Endodermal cell (in vitro differentiated cells): ENCODE measurements at regions not wholly inside any gene's neighbourhood (a gene's known extent, or its start where the extent isn't known, plus 50 kb on each side); places are given as distances from the start of the nearest gene placed in this dataset.

ENCODE experiments used
- DNase-seq: peaks from one replicate; pipeline ENCODE4 v3.0.0-alpha.2; 2017
- H3K27ac ChIP-seq: 2 replicates; pipeline ENCODE4 v1.5.1; 2013; ENCODE audit warnings: mild to moderate bottlenecking, low read depth, low read length, moderate library complexity
- H3K27me3 ChIP-seq: 2 replicates; pipeline ENCODE4 v1.6.1; 2013; ENCODE audit warnings: mild to moderate bottlenecking, low read length, moderate library complexity; ENCODE audit not compliant: insufficient read depth, control insufficient read depth, poor library complexity, severe bottlenecking
- H3K36me3 ChIP-seq: 2 replicates; pipeline ENCODE4 v1.7.0; 2013; ENCODE audit warnings: mild to moderate bottlenecking, low read length, moderate library complexity; ENCODE audit not compliant: control insufficient read depth, insufficient read depth
- H3K4me1 ChIP-seq: one replicate; pipeline ENCODE4 v1.7.0; 2013; ENCODE audit warnings: low read length; ENCODE audit not compliant: control insufficient read depth, insufficient read depth
- H3K4me3 ChIP-seq: 2 replicates; pipeline ENCODE4 v1.5.1; 2013; ENCODE audit warnings: mild to moderate bottlenecking, low read length, moderate library complexity
- H3K9ac ChIP-seq: 2 replicates; pipeline ENCODE4 v1.6.1; 2013; ENCODE audit warnings: mild to moderate bottlenecking, low read length, moderate library complexity; ENCODE audit not compliant: poor library complexity, severe bottlenecking; ENCODE audit errors: extremely low read depth
- H3K9me3 ChIP-seq: 2 replicates; pipeline ENCODE4 v1.6.1; 2013; ENCODE audit warnings: mild to moderate bottlenecking, low read length, moderate library complexity; ENCODE audit not compliant: control insufficient read depth
- H3K27ac Mint-ChIP-seq: 2 replicates; pipeline ENCODE4 v1.8.0; 2020; ENCODE audit warnings: mixed read lengths
- H3K27me3 Mint-ChIP-seq: 2 replicates; pipeline ENCODE4 v1.8.0; 2021; ENCODE audit warnings: mild to moderate bottlenecking, mixed read lengths; ENCODE audit not compliant: insufficient read depth
- H3K36me3 Mint-ChIP-seq: 2 replicates; pipeline ENCODE4 v1.8.0; 2020; ENCODE audit warnings: low read depth, mixed read lengths
- H3K4me1 Mint-ChIP-seq: 2 replicates; pipeline ENCODE4 v1.8.0; 2020; ENCODE audit warnings: mixed read lengths
- H3K4me3 Mint-ChIP-seq: 2 replicates; pipeline ENCODE4 v1.8.0; 2020; ENCODE audit warnings: mild to moderate bottlenecking, moderate library complexity, mixed read lengths
- H3K9me3 Mint-ChIP-seq: 2 replicates; pipeline ENCODE4 v1.8.0; 2020; ENCODE audit warnings: mild to moderate bottlenecking, mixed read lengths
- WGBS, 2 experiments: methylation state at CpG; one replicate each; pipeline versions ENCODE4 v1.1.5 to v1.1.7; 2013; ENCODE audit warnings: missing lambda C conversion rate in 2 of 2, mixed read lengths in 1 of 2; ENCODE audit not compliant: insufficient coverage in 1 of 2, insufficient read length in 1 of 2; 5-methylcytosine and 5-hydroxymethylcytosine counted together
- TF ChIP-seq, protein P1 (sequence below): fragments of 200-600 bp; sonication (generic); conservative IDR thresholded peaks from 2 replicates; pipeline ENCODE4 v1.5.0; 2021; ENCODE audit warnings: antibody characterized with exemption, mild to moderate bottlenecking

DNA sequence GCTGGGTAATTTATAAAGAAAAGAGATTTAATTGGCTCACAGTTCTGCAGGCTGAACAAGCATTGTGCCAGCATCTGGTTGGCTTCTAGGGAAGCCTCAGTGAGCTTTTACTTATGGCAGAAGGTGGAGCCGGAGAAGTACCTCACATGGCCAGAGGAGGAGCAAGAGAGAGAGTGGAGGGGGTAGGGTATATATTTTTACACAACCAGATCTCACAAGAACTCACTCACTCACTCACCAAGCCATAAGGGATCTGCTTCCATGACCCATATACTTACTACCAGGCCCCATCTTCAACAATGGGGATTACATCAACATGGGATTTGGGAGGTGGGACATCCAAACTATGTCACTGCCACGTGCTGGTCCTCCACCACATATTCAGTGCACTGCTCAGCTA lies 117.2 kb upstream of the PRNP start:
- Histone ChIP-seq H3K9me3 (no peaks in the 10 kb centered on the region), H3K36me3 (no peaks in the 10 kb centered on the region), H3K4me3 (no peak overlapping the region), H3K27me3 (no peaks in the 10 kb centered on the region), H3K4me1 (no peaks in the 10 kb centered on the region), H3K9ac (no peak overlapping the region), H3K27ac (no peak overlapping the region)
- Mint-ChIP-seq H3K4me1 (no peaks in the 10 kb centered on the region), H3K27ac (no peak overlapping the region), H3K9me3 (no peaks in the 10 kb centered on the region), H3K36me3 (no peaks in the 10 kb centered on the region), H3K4me3 (no peak overlapping the region), H3K27me3 (peaks cover 3% of the 10 kb centered on the region)
- peak; percentile 73 for DNase-seq
- 87% methylated on average over 2 of the region's 2 CpGs; no CpG with 5 or more reads in 1 of the 2 experiments for WGBS, 2 experiments
- TF ChIP-seq, protein P1, sequence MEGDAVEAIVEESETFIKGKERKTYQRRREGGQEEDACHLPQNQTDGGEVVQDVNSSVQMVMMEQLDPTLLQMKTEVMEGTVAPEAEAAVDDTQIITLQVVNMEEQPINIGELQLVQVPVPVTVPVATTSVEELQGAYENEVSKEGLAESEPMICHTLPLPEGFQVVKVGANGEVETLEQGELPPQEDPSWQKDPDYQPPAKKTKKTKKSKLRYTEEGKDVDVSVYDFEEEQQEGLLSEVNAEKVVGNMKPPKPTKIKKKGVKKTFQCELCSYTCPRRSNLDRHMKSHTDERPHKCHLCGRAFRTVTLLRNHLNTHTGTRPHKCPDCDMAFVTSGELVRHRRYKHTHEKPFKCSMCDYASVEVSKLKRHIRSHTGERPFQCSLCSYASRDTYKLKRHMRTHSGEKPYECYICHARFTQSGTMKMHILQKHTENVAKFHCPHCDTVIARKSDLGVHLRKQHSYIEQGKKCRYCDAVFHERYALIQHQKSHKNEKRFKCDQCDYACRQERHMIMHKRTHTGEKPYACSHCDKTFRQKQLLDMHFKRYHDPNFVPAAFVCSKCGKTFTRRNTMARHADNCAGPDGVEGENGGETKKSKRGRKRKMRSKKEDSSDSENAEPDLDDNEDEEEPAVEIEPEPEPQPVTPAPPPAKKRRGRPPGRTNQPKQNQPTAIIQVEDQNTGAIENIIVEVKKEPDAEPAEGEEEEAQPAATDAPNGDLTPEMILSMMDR: peak; percentile 62

DNA sequence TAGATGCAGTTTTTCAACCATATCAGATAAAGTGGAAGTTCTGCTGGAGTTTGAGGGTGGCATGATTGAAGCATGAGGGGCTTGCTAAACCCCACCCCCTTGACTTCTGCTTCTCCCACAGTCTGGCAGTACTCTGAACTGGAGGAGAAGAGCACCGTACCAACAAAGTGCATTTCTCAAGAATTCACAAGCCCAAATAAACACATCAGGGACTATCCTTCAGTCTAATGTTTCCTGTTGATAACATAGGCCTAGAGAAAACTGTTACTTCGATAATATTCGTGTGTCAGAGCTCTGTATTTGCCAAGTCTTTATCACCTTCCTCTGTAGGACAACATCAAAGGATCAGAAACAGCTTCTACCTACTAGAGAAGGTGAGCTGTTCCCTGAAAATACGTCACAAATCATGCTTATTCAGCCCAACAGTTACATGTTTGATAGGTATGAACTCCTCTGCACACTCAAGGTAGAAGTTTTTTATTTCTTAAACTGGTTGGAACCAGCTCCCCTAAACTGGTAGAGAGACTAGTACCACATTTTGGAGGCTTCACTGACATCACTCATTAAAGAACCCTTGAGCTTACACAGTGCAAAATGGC lies 117.8 kb upstream of the PRNP start:
- H3K27me3 ChIP-seq: no peaks in the 10 kb centered on the region
- 88 to 96% methylated on average over 3 to 4 of the region's 4 CpGs for WGBS, 2 experiments

DNA sequence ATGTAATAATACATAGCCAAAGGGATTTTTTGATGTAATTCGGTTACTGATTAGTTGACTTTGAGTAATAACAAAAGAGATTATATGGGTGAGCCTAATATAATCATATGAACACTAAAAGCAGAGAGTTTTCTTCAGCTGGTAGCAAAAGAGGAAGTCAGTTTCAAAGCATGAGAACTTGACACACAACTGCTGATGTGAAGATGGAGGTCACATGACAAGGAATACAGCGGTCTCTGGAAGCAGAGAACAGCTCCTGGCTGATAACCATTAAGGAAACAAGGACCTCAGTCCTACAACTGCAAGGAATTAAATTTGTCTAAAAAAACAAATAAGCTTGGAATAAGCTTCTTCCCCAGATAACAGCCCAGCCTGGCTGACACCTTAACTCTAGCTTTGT lies 119.1 kb upstream of the PRNP start:
- Histone ChIP-seq H3K9me3 (no peaks in the 10 kb centered on the region), H3K27me3 (no peaks in the 10 kb centered on the region), H3K9ac (no peak overlapping the region), H3K27ac (no peak overlapping the region), H3K4me1 (no peaks in the 10 kb centered on the region), H3K4me3 (no peak overlapping the region), H3K36me3 (no peaks in the 10 kb centered on the region)
- H3K4me1 Mint-ChIP-seq: no peaks in the 10 kb centered on the region
- WGBS, 2 experiments: 96% methylated on average over 2 of the region's 2 CpGs; no CpG with 5 or more reads in 1 of the 2 experiments
- no peak for DNase-seq
- no peak overlapping the region for H3K27ac Mint-ChIP-seq
- TF ChIP-seq, protein P1: no peak
- no peaks in the 10 kb centered on the region for H3K36me3 Mint-ChIP-seq
- no peaks in the 10 kb centered on the region for H3K9me3 Mint-ChIP-seq
- H3K4me3 Mint-ChIP-seq: no peak overlapping the region
- peaks cover 7% of the 10 kb centered on the region for H3K27me3 Mint-ChIP-seq

More for the DNA sequence above, 117.8 kb upstream of the PRNP start:
- Mint-ChIP-seq H3K4me3 (no peak overlapping the region), H3K4me1 (no peaks in the 10 kb centered on the region), H3K27ac (no peak overlapping the region), H3K27me3 (peaks cover 7% of the 10 kb centered on the region), H3K36me3 (no peaks in the 10 kb centered on the region), H3K9me3 (no peaks in the 10 kb centered on the region)
- Histone ChIP-seq H3K27ac (no peak overlapping the region), H3K9ac (no peak overlapping the region), H3K4me1 (no peaks in the 10 kb centered on the region), H3K4me3 (no peak overlapping the region), H3K36me3 (no peaks in the 10 kb centered on the region), H3K9me3 (no peaks in the 10 kb centered on the region)
- DNase-seq: no peak
- TF ChIP-seq, protein P1: no peak
